ENCODE measurements at regions not wholly inside any gene's neighbourhood (a gene's known extent, or its start where the extent isn't known, plus 50 kb on each side); places are given as distances from the start of the nearest gene placed in this dataset.
"Not testable (repeated sequence)": the region's sequence is repeated elsewhere in the genome, so short reads cannot be mapped to it uniquely, and the experiment has no call there.

GRCh38 chr4:87919941-87920340, 55.6 kb upstream of the SPP1 start:
- peaks cover 0 to 8% (median 0%) of the 10 kb centered on the region in 5 donors for H3K27me3 Mint-ChIP-seq
- H3K4me1 Mint-ChIP-seq: peaks cover 0 to 1% (median 0%) of the 10 kb centered on the region in 4 donors
- ATAC-seq (no peak), DNase-seq (no peak)
- H3K4me3 Mint-ChIP-seq: no peak overlapping the region
- POLR2A ChIA-PET: no interaction called here
- H3K9me3 Mint-ChIP-seq: no peaks in the 10 kb centered on the region
- H3K36me3 Mint-ChIP-seq: no peaks in the 10 kb centered on the region
- H3K27ac Mint-ChIP-seq: no peak overlapping the region

DNA sequence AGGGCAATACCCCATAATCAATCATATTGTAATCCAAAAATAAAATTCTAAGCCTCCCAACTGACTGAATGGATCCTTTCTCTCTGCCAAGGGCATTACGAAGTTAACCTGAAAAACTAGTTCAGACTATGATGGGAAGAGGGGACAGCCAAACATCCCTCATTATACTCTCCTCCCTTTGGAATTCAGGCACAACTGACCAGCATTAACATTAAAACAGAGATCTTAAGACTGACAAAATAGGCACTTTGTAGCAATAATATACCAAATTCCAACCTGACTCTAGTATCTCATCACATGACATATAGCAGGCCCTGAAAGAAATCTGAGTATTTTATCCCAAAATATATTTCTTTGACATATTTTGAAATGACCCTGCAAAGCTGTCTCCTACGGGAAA, 55.0 kb upstream of the SPP1 start:
- Mint-ChIP-seq H3K27me3 (peaks cover 0 to 8% (median 0%) of the 10 kb centered on the region in 5 donors), H3K27ac (no peak overlapping the region), H3K36me3 (no peaks in the 10 kb centered on the region), H3K4me3 (no peak overlapping the region), H3K4me1 (peaks cover 0 to 1% (median 0%) of the 10 kb centered on the region in 4 donors), H3K9me3 (no peaks in the 10 kb centered on the region)
- DNase-seq (no peak), ATAC-seq (no peak)
- POLR2A ChIA-PET: no interaction called here

DNA sequence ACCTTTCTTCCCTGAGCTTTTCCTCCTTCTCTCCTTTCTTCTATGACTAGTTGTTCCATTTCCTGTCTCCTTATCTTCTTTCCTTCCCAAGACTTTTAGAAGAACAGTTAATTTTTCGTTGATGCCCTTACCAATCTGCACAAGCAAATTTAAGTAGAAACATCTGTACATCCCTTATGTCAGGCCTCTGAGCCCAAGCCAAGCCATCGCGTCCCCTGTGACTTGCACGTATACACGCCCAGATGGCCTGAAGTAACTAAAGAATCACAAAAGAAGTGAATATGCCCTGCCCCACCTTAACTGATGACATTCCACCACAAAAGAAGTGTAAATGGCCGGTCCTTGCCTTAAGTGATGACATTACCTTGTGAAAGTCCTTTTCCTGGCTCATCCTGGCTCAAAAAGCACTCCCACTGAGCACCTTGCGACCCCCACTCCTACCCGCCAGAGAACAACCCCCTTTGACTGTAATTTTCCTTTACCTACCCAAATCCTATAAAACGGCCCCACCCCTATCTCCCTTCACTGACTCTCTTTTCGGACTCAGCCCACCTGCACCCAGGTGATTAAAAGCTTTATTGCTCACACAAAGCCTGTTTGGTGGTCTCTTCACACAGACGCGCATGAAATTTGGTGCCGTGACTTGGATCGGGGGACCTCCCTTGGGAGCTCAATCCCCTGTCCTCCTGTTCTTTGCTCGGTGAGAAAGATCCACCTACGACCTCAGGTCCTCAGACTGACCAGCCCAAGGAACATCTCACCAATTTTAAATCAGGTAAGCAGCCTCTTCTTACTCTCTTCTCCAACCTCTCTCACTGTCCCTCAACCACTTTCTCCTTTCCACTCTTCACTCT, 53.7 kb upstream of the SPP1 start:
- H3K4me3 Mint-ChIP-seq, H3K36me3 Mint-ChIP-seq, DNase-seq, ATAC-seq, H3K9me3 Mint-ChIP-seq, POLR2A ChIA-PET, H3K27me3 Mint-ChIP-seq, H3K4me1 Mint-ChIP-seq, H3K27ac Mint-ChIP-seq: not testable (repeated sequence)

DNA sequence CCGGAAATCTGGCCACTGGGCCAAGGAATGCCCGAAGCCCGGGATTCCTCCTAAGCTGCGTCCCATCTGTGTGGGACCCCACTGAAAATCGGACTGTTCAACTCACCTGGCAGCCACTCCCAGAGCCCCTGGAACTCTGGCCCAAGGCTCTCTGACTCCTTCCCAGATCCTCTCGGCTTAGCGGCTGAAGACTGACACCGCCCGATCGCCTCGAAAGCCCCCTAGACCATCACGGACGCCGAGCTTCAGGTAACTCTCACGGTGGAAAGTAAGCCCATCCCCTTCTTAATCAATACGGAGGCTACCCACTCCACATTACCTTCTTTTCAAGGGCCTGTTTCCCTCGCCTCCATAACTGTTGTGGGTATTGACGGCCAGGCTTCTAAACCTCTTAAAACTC, 51.4 kb upstream of the SPP1 start:
- H3K27ac Mint-ChIP-seq, ATAC-seq, POLR2A ChIA-PET, H3K4me1 Mint-ChIP-seq, H3K9me3 Mint-ChIP-seq, H3K4me3 Mint-ChIP-seq, H3K36me3 Mint-ChIP-seq, DNase-seq: not testable (repeated sequence)
- peaks cover 3 to 13% (median 4%) of the 10 kb centered on the region in 5 donors for H3K27me3 Mint-ChIP-seq

Measured in naive thymus-derived CD8-positive, alpha-beta T cell (primary cell).